ENCODE measurements at regions not wholly inside any gene's neighbourhood (a gene's known extent, or its start where the extent isn't known, plus 50 kb on each side); places are given as distances from the start of the nearest gene placed in this dataset.
"Not testable (repeated sequence)": the region's sequence is repeated elsewhere in the genome, so short reads cannot be mapped to it uniquely, and the experiment has no call there.

DNA sequence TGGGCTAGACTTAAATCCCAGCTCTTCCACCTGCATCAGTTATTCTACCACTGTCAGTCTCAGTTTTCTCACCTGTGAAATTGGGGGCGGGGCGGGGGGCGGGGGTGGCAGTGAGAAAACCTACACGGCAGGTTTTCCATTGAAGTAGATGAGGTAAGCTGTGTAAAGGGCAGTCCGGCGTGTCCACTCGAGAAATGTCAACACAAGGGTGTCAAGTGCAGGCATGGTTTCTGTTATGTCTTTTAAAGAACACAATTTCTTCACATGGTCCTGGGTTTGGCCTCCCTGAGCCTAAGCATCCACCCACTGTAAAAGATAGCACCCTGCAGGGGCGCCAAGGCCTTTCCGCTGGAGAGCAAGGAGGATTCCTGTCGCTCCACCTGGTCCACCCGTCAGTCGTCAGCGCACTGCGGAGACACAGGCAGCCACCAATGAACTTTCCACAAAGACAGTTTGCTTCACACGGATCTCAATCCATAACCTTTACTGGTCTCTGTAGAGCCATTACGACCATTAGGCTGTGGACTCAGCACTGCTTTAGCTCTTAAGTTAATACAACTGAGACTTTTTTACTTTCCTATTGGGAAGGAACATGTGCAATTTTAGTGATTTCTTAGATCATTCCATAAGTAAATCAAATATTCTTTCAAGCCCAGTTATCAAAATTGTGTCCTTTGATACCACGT, 99.5 kb upstream of the FOXB1 start:
- no peak for DNase-seq (ENCODE audit: low read depth in 1 of 2, low spot score in 1 of 2)

DNA sequence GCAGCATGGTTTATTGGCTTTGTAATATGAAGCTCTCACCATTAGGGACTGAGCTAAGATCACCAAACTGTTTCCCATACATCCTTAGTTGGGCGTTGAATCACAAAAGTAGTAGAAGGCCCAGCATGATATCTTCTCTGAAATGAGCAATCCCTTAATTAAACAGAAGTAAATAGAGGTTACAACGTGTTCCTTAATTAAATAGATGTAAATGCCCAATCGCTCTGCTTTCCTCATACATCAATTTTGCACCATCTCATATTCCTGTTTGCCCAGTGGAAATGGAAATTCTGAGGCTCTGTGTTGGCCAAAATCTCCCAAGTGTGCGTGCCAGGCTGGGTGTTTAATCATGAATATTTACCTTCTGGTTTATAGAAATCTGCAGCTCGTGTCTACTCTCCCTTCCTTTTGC, 107.4 kb upstream of the FOXB1 start:
- no peak for DNase-seq (ENCODE audit: low read depth in 1 of 2, low spot score in 1 of 2)

DNA sequence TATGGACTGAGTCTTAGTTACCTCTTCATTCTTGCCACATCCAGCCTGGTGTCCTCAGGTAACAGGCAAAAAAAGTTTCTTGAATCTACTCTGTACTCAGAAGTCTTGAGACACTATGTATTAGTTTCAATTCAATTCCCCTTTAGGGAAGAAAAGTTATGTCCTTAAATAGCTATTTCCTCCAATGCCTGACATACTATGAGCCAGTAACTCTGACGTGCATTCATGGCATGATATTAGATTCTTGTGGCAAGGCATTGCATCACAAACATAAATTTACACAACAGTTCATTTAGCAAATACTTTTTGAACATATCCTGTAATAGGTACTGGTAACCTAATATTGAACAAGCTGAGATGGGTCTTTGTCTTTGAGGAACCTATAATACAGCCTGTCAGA, 109.3 kb upstream of the FOXB1 start:
- no peak for DNase-seq (ENCODE audit: low read depth in 1 of 2, low spot score in 1 of 2)

DNA sequence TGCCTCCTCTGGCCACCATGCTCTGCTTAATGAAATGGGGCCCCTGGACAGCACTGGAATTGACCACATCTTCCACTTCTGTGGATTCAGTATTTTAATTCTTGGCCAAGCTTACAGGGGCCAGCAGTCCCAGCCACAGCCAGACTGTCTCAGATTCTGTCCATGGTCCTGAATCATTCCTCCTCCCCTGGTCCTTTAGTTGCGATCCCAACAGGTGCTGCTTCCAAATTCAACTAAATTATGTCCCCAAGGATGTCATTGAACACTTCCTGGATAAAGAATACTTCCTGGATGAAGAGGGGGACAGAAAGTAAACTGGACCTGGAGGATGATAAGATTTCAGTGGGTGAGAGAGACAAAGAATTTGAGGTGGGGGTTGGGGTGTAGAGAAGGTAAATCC, 111.1 kb upstream of the FOXB1 start:
- DNase-seq (ENCODE audit: low read depth in 1 of 2, low spot score in 1 of 2) = no peak

DNA sequence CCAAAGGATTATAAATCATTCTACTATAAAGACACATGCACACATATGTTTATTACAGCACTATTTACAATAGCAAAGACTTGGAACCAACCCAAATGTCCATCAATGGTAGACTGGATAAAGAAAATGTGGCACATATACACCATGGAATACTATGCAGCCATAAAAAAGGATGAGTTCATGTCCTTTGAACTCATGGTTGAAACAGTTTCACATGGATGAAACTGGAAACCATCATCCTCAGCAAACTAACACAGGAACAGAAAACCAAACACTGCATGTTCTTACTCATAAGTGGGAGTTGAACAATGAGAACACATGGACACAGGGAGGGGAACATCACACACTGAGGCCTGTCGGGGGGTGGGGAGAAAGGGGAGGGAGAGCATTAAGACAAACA, 116.2 kb upstream of the FOXB1 start:
- DNase-seq (ENCODE audit: low read depth in 1 of 2, low spot score in 1 of 2) = not testable (repeated sequence)

DNA sequence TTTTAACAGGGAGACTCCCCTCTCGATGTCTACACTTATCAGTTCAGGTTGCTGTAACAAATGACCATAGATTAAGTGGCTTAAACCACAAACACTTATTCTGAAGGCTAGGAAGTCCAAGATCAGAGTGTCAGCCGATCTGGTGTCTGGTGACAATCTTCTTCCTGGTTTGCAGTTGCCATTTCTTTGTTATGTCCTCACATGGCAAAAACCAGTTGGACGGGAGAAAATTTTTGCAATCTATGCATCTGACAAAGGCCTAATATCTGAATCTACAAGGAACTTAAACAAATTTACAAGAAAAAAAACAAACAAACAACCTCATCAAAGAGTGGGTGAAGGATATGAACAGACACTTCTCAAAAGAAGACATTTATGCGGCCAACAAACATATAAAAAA, 116.9 kb upstream of the FOXB1 start:
- no peak for DNase-seq (ENCODE audit: low read depth in 1 of 2, low spot score in 1 of 2)

DNA sequence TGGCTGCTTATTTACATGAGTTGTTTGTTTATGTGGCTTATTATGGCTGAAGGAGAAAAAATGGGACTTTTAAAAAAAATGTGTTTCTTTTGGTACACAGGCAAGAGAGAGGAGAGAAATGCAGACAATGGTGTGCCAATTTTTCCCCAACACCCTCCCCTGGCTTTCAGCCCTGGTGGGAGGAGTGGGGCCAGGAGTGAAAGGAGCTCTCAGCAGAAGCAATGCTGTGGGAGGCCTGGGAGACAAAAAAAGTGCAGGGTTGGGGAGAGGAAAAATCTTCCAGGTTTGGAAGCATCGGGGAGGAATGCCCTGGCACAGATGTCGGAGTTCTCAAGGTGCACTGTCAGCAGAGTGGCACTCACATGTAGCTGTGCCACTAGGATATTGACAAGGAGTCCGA, 117.7 kb upstream of the FOXB1 start:
- no peak for DNase-seq (ENCODE audit: low read depth in 1 of 2, low spot score in 1 of 2)

DNA sequence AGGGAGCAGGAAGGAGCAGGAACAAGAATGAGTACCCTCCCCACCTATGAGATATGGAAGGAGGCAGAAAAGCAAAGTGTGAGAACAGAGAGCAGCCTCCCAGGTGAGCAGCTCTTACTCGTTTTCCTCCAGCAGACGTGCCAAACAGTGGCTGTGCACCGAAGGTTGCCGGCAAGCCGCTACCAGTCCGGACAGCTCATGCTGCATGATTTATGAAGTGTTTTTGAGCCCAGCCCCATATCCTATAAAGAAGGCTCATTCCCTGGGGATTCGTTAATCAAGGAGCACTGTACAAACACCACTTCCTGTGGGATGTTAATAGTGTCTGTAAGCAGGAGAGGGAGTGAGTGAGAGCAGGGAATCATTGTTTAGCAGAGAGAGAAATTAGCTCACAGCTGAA, 118.3 kb upstream of the FOXB1 start:
- DNase-seq (ENCODE audit: low read depth in 1 of 2, low spot score in 1 of 2) = no peak

DNA sequence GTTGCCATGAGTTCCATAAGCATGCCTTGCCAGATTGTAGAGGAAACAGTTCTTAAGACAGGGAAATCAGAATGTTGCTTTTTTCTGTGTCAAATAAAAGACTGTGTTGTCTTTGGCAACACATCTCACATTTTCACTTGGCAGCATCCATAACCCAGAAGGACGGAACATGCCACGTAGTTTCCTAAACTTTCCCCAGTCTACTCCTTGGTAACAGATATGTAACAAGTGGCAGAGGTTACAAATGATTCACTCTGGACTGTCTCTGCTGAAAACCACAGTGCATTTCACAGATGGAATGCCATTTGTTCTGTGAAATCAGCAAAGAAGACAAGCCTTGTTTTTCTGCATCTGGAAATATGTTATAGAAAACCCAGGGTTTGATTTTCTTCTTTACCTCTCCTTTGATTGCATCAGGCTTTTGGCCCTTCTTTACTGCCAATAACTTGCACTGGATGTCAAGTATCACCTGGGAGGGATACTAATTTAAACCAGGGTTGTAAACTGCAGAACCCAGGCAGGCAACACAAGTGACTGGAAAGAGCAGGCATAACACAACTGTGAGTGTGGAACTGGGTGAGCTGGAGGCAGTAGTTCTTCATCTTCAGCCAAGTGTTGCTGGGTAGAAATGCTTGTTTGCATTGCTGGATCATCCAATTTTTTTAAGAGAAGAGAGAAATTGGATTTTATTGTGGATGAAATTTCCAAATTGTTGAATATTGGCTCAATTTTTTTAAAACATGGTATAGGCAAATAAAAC, 124.4 kb upstream of the FOXB1 start:
- no peak for DNase-seq (ENCODE audit: low read depth in 1 of 2, low spot score in 1 of 2)

DNA sequence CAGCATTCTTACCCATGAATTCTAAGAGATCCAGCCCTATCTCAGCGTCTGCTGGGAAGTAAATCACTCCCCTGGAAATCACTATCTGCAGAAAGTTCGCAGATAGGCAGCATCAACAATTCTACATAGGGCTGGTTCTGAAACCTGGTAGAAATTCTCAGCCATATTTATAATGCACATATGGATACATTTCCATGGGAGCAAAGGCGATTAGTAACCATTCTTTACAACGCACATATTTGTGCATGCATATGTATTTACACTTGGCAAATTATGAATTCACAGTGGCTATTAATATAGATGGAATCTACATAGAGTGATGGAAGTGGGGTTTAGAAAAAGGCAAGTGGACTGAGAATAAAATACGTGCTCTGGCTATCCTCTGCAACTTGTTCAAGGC, 128.0 kb upstream of the FOXB1 start:
- no peak for DNase-seq (ENCODE audit: low read depth in 1 of 2, low spot score in 1 of 2)

DNA sequence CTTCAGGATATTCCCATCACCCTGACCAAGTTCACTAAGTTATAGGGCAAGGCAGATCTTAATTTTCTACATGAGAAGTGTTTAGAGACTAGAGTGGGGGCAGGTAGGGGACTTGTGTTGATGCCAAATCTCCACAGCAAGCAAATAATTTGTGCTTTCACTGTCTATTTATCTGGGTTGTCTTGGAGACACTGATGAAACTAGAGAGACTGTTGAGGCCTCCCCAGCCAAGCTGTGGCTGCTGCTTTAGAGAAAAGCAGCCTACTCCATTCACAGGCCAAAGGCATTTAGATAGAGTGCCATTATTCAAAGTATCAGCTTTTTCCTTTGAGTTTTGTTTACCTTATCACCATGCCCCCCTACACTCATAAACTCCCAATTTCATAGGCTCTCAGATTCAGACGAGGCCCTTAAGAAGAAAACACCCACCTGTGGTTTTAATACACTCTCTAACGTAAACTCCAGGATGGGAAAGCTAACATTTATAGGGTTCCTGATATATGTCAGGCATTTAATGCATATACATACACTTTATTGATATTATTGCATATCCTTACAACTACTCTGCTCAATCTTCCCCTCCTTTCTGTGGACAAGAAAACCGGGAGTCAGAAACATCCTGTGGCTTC, 130.4 kb upstream of the FOXB1 start:
- no peak for DNase-seq (ENCODE audit: low read depth in 1 of 2, low spot score in 1 of 2)

DNA sequence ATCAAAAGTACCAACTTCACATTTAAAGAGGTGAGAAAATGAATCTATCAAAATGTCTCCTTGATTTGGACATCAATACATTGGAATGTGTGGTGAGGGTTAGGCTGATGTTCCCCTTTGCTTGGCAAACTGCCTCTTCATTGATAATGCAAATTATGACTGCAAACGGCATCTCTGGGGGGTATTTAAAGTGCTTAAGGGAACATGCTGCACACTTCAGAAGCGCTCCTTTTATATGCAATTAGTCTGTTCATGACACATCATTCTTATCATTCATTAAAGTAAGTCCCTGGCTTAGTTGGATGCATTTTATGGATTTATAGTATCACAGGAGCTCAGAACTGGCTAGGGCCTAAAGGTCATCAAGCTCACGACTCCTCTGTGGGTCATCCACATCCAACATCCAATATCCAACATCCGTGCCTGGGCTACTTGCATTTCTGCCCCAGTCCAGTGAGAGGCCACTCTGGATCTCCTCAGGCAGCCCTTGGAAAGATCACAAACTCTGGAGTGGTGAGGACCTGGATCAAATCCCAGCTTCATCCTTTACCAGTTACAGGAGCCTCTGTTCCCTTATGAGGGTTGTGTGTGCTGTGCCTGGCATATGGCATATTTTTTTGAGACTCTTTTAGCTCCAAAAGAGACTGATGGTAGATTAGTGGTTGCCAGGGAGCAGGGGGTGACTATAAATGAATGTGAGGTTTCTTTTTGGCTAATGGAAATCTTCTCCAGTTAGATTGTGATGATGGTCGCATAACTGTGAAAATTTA, 136.8 kb upstream of the FOXB1 start:
- no peak for DNase-seq (ENCODE audit: low read depth in 1 of 2, low spot score in 1 of 2)

DNA sequence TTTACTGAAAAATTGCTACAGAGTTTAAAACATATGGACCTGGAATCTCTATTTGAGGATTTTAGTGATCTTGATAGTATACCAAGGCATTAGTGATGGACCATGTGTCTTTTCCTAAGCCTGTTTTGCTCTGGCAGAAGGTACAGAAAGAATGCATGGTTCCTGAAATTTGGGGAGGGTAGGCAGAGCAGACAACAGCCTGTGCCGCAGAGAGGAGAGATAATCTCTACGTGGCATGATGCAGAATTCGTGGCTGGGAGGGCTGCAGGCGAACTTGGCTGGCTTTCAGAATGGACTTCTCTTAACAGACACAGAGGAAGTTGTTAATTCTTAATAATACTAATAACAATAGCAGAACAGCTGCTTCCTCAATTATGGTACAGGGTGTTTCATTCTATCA, 137.5 kb upstream of the FOXB1 start:
- no peak for DNase-seq (ENCODE audit: low read depth in 1 of 2, low spot score in 1 of 2)

DNA sequence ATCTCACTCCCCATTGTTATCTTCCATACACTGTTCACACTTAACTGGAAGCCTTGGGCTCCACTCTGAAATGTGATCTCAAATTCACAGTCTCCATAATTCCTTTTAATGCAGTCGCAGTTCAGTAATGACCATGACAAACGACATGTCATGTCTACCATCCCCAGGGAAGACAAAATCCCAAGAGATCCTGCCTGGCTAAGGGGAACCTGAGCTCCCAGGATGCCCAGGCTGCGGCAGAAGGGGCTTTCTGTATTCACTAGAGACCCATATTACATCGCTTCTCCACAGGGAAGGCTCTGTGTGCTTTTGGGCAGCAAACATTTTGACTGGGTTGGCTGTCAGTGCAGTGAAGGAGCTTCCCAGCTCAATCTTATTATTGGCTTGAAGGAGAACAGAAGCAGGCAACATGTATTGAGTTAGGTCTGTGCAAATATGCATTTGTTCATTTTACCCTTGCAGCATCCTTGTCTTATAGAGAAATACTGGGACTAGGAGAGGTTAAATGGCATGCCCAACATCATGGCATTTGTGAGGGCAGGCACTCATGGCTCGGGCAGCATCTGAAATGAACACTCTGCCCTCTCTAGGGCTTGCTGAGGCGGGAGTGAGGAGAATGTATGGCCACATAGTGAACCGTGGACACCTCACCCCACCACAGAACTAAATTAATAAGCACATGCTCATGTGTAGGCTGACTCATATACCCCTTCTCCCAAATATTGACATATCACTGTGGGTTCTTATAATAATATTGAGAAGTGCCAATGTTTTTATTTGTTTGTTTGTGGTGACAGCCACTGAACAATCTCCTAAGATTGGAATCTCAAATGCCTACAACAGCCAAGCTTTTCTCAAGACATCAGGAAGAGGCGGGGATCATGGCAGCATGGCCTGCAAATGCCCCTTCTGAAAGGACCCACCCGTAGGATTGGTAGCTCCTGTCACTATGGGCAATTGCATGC, 141.6 kb upstream of the FOXB1 start:
- no peak for DNase-seq (ENCODE audit: low read depth in 1 of 2, low spot score in 1 of 2)

DNA sequence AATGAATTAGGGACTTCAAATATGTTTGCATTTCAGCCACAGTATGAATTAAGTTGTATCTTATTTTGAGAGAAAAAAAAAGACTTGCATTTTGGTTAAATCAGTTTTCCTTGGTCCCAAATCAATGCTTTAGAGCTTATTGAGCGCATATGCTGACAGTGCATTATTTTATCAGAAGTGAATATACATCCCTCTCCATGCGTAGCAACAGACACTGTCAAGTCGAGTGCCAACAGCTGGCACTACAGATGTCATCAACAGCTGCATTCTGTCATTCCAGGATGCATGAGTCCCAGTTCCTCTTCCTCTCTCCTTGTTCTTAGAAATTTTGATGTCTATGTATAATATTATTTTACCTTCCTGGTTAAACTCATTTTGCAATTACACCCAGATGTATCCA, 156.1 kb upstream of the FOXB1 start:
- no peak for DNase-seq (ENCODE audit: low read depth in 1 of 2, low spot score in 1 of 2)

DNA sequence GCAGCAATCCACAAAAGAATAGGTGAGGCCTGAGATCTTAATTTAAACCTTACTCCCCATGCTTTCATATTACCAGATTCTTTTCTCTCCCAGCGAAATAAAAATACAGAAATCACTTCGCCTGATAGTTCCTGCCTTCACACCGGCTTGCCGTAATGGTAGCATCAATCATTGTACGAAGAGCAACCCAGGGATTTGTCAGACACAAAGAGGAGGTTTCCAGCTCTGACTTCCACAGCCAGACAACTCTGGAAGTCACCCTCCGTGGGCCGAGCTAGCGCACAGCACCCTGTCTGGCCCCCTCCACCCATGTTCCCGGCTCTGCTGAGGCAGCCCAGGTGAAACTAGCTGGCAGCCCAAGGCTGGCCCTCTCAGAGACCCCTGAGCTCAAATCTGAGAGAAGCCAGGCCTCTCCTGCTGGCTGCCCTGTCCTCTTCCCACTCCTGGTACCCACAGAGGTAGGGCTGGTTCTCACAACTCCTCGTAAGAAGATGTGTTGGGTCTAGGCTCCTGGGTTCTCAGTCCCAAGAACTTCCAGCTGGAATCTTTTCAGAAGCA, 156.9 kb upstream of the BNIP2 start:
- no peak for DNase-seq (ENCODE audit: low read depth in 1 of 2, low spot score in 1 of 2)

DNA sequence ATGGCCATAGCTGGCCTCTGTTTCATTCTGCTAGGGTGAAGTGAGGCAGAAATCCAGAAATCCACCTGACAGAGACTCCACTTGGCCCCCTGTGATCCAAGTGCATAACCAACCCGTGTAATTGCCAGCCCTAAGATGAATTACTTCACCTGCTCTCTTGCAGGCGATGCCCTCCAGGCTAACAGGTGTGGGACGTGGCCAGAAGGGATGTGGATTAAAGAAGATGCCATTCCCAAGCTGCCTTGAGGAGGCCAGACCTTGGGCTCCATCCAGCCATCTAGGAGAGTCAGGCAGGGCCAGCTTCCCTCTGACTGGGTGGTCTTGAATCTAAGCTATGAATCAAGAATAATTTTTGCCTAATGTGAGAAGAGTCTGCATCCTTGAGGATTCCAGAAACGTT, 154.5 kb upstream of the BNIP2 start:
- DNase-seq (ENCODE audit: low read depth in 1 of 2, low spot score in 1 of 2) = no peak

DNA sequence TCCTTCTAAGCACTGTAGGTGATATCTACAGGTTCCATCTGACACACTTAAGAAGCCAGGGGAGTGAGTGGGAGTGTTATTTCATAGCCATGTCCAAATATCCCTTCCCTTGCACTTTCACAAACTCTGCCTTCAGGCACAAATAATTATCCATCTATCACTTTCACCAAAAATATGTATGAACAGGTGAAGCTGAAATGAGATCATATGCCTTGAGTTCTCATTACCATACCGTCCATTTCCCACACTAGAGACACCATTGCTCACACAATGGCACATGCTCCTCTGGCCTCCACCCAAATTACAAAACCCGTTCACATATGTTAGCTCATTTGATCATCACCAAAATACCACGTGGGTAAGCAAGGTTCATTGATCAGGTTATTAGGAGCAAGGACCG, 151.9 kb upstream of the BNIP2 start:
- no peak for DNase-seq (ENCODE audit: low read depth in 1 of 2, low spot score in 1 of 2)

DNA sequence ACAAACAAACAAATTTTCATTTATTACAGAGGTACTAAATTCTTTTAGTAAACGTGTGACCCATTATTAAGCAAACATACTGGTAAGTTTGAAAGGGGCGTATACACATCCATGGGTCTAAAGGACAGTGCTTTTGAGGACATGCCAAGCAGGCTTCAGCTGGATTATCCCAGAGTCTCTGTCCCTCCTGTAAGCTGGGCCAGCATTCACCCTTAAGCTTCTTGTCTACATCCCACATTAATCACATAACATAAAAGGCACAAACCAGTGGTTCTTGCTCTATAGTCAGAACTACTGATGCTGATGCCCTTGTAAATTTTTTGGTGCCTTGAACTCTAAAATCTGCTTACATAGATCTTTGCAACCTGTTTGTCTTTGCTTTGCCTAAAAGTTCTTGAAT, 150.8 kb upstream of the BNIP2 start:
- DNase-seq (ENCODE audit: low read depth in 1 of 2, low spot score in 1 of 2) = no peak

DNA sequence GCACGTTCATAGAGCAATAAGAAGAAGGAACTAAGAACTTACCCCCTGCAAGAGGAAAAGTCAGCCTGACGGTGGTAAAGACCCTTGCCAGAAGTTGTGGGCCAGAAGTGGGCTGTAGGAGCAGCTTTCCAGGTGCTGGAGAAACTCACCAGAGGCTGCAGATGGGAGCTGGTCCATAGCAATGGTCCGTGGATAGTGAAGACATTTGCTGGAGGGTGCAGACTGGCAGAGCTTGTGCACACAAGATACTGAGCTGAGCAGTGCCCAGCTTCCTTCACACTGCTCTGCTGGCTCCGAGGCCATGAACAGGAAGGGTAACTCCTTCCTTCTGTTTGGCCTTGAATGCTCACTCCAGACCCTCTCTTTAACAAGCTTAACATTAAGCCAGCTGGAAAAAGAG, 149.8 kb upstream of the BNIP2 start:
- DNase-seq (ENCODE audit: low read depth in 1 of 2, low spot score in 1 of 2) = no peak

All from activated CD4-positive, alpha-beta T cell treated with anti-CD3 and anti-CD28 coated beads, Interleukin-2, amount 50 U/mL, for 24 hours (primary cell).